ENCODE measurements at regions not wholly inside any gene's neighbourhood (a gene's known extent, or its start where the extent isn't known, plus 50 kb on each side); places are given as distances from the start of the nearest gene placed in this dataset.
"Not testable (repeated sequence)": the region's sequence is repeated elsewhere in the genome, so short reads cannot be mapped to it uniquely, and the experiment has no call there.

DNA sequence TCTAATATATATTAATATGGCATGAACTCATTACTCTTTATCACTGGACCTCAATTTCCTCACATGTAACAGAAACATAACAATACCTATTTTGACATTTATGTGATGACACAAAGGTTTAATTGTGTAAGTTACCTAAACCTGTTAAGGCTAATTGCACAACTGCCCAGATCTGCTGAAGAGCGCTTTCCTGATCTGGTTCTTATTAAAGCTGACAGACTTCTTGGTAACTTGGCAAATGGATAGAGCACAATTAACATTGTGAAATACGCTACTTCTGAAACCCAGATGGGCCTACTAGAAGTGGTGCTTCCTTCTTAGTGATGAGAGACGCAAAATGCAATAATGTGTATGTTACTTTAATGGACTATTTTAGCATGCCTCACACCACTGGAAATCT lies 1767.2 kb upstream of the RAG2 start:
- no peak for FAIRE-seq

DNA sequence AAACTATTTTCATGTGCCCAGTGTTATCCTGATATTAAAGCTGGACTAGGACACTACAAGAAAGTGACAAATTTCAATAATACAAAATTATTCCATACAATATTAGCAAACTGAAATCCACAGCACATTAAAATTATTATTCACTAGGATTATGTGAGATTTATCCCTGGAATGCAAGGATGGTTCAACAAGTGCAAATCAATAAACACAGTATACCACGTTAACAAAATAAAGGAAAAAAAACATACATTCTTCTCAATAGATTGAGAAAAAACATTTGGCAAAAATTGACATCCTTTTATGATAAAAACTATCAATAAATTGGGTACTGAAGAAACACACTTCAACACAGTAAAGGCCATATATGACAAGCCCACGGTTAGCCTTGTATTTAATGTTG lies 1758.2 kb upstream of the RAG2 start:
- no peak for FAIRE-seq

DNA sequence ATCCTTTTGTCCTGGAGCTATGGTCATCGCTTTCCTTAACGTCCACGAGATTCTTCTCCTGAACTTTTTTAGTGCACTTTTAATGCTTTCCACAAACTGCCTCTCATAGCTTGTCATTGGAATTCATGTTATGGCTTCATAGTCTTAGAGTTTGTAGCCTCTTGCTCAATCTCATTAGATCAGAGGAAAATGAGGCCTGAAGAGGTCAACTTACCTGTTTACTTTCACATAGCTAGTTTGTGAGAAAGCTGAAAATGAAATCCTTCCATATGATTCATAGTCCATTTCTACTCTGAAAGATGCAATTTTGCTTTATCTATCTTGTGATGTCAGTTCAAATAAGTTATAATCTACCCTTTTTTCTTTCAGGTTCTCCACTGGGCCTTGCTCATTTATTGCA lies 1747.2 kb upstream of the RAG2 start:
- FAIRE-seq: no peak

DNA sequence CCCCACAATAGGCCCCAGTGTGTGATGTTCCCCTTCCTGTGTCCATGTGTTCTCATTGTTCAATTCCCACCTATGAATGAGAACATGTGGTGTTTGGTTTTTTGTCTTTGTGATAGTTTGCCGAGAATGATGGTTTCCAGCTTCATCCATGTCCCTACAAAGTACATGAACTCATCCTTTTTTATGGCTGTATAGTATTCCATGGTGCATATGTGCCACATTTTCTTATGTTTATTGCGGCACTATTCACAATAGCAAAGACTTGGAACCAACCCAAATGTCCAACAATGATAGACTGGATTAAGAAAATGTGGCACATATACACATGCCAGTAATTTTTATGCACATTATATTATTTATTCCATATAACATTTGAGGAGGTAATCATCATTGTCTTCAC lies 1743.6 kb upstream of the RAG2 start:
- not testable (repeated sequence) for FAIRE-seq

DNA sequence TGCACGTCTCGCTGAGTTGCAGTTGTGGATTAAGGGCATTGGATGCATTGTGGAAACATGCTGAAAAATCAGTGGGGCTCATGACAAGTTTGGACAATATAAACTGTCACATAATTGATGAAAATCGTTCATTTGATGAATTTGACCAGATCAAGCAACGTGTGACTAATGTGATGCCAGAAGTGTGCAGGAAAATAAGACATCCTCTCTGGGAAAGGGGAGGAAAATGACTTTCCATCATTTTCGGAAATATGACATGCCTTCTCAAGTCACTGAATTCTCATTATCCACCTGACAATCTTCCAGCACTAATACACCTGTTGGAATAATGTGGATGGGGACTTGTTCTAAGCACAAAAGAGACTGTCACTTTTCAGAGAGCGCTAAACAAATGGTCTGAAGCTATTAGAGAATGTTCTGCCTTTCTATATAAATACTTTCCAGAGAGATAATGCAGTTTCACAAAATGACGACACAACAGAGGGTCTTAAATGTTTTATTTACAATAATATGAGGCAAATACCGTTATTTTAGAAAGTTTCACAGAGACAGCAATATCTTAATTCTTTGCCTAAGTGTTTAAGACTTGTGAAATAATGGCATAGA lies 1741.9 kb upstream of the RAG2 start:
- FAIRE-seq: no peak

DNA sequence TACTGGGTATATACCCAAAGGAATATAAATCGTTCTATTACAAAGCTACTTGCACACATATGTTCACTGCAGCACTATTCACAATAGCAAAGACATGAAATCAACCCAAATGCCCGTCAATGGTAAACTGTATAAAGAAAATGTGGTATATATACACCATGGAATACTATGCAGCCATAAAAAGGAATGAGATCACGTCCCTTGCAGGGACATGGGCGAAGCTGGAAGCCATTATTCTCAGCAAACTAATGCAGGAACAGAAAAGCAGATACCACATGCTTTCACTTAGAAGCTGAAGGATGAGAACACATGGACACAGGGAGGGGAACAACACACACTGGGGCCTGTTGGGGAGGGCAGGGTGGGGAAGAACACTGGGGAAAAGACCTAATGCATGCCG lies 1740.0 kb upstream of the RAG2 start:
- not testable (repeated sequence) for FAIRE-seq

DNA sequence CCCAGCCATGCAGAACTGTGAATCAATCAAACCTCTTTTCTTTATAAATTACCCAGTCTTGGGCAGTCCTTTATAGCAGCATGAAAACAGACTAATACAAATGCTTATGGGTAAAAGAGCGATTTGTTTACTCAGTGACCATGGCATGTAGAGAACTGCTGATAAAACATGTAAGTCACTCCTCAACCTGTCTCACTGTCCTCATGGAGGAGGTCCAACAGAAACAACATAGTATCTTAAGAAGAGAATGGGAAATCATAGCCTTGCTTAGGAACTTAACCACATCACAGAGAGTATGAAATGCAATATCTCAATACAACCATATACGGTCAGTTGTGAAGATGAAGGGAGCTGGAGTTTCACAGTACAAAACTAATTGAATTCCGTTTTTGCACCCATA lies 1734.0 kb upstream of the RAG2 start:
- FAIRE-seq: no peak

DNA sequence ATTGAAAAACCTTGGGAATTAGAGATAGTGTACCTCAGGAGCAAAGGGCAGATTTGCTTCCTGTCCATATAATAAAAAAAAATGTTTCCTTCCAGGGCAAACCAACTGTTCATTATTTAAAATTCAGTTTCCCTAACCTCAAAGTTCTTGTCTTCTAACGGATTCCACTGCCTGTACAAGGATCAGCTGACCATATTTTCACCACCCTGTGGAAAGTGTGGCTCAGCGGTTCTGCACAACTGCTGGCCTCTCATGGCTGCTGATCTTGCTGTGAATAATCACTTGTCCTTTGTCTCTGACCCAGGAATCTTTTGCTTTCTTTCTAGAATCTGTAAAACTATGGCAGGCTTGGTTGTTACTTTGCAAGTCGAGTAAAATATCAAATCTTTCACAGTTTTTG lies 1732.5 kb upstream of the RAG2 start:
- FAIRE-seq: no peak

DNA sequence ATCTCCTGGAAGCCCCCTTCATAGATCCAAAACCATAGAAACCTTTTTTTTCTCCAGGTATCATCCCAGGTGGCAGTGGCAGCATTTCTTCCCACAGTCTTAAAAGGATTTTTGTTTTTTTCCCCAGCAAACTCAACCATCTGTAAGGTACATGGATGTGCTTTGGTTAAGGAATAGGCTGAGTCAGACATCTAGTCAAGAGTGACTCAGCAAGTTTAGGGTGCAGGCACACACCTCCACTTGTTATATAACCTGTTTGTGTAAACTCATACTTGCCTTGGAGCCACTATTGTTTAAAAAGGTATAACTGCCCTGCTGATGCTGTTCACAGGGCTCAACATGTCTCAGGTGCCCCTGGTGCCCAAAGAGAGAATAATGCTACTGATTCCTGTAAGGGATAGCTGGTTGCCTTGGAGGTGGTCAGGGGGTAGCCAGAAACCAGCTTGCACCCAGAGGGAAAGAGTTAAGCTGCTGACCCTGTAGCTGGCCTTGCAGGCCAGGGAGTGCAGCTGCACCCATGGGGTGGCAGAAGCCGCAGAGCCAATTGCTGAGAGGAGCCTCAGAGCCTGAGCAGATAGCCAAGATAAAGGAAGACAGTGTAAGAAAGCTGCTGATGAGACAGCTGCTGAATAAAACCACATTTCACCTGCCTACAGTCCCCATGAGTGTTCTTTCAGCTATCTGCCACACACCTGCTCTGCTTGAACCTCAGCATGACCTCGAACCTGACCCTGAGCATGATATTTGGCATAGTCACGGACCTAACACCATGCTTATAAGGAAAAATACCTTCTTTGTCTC lies 1726.1 kb upstream of the RAG2 start:
- no peak for FAIRE-seq

DNA sequence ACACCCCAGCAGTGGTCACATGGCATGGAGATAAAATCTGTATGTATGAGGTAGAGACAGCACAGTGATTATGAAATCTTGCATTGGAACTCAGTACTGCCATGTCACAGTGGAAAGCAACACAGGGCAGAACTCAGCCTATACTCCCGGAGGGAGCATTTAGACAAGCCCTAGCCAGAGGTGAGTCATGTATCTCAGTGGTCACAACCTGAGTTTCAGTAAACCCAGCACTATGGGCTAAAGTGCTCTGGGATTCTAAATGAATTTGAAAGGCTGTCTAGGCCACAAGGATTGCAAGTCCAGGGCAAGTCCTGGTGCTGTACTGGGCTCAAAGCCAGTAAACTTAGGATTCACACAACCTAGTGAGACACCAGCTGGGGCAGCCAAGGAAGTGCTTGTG lies 1717.1 kb upstream of the RAG2 start:
- no peak for FAIRE-seq

DNA sequence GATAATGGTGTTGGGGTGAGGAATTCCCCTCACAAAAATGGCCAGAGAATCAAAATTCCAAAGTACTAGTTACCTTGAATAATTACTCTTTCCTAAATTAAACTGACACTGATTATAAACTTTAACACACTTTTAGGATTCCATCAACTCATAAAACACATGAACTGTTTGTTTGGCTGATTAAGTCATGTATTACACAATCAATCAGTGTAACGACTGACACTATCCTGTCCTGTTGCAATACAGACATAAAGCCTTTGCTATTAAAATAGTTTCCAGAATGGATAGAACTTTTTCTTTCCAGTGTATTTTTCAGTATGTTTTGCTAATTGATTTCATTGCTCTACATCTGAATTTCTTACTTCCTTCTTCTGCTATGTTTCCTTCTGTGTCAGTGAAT lies 1709.4 kb upstream of the RAG2 start:
- FAIRE-seq: no peak

DNA sequence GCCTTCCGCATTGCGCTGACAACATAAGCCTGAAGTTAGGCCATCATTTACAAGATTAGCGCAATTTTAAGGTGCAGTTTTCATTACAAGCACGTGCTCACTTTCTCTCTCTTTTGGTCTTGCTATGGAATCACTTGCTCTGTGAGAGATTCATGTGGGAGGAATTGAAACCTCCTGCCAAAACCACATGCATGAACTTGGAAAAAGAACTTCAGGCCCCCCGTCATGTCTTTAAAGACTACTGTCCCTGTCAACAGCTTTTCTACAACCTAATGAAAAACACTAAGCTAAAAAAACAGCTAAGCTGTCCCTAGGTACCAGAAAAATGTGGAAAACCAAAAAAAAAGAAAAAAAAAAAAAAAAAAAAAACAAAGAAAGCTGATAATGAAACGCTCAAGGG lies 1707.6 kb upstream of the RAG2 start:
- FAIRE-seq: no peak

DNA sequence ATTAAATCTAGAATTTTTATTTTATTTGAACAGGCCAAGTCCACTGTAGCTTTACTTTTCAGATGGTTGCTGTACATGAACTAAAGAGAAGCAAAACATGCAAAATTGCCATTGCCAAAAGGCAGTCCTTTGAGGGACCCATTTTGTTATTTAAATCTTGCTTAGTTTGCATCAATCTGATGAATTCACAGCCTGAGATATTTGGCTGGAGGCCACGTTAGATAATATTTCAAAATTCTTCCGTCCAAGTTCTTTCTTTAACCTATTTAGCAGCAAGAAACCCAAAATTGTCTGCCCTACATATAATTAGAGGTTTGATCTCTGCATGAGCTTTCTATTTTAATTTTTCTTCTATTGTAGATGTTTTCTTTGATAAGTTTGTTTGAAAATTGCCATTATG lies 1706.9 kb upstream of the RAG2 start:
- FAIRE-seq: no peak

DNA sequence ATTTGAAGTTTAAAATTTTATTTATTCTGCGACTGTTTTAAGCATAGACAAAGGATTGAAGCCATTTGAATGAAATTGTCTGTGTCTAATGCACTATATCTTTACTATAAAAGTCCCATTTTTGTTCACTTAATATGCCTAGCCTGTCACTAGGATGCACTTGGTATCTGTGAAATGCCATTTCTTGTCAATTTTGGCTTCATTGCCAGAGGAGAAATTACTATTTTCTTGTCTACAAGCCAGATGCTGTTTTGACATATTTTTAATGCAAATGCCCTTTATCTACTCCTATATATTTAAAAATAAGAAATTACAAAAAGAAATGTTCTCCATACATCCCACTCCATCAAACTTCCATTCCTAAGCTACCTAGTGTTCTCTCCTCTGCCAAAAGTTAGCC lies 1704.5 kb upstream of the RAG2 start:
- FAIRE-seq: no peak

DNA sequence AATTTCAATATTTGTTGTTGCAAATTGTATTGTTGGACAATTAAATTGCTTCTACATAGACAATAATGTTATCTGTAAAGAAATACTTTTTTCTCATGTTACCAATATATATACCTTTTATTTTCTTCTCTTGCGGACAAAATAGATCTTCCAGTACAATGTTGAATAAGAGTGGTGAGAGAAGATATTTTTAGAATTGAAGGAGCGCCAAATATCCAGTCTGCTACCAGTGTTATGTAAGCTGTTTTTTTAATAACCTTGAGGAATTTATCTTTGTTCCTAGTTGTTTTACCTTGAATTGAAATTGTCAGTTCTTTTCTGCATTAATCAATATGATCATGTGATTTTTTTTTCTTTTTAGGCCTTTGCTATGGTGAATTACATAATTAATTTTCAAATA lies 1702.5 kb upstream of the RAG2 start:
- FAIRE-seq: no peak

DNA sequence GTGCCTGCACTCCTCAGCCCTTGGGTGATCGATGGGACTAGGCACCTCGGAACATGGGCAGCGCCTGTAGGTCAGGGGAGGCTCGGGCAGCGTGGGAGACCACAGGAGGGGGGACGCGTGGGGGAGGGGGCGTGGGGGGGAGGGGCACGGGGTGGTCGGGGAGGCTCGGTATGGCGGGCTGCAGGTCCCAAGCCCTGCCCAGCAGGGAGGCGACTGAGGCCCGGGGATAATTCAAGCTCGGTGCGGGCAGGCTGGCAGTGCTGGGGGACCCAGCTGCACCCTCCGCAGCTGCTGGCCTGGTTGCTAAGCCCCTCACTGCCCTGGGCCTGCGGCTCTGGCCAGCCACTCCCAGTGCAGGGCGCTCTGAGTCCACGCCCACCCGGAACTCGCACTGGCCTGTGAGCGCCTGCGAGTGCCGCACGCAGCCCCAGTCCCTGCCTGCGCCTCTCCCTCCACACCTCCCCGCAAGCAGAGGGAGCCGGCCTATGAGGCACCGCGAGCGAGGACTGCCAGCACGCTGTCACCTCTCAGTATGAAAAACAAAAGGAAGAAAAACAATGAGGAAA lies 1698.3 kb upstream of the RAG2 start:
- FAIRE-seq: no peak

DNA sequence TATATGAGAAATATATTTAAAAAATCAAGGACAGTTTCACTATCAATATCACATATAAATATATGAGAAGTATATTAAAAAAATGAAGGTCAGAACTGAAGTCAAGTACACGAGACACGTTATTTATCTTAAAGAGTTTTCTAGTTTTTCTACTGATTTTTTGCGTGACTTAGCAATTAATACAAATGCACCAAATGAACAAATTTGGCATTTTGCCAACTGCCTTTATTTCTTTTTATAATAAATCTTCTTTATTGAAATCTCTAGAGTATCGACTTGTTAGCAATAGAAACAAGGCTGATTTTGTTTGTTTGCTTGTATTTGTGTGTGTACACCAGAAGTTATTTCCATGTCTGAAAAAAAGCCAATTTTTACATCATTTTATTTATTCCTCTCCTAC lies 1684.7 kb upstream of the RAG2 start:
- FAIRE-seq: no peak

DNA sequence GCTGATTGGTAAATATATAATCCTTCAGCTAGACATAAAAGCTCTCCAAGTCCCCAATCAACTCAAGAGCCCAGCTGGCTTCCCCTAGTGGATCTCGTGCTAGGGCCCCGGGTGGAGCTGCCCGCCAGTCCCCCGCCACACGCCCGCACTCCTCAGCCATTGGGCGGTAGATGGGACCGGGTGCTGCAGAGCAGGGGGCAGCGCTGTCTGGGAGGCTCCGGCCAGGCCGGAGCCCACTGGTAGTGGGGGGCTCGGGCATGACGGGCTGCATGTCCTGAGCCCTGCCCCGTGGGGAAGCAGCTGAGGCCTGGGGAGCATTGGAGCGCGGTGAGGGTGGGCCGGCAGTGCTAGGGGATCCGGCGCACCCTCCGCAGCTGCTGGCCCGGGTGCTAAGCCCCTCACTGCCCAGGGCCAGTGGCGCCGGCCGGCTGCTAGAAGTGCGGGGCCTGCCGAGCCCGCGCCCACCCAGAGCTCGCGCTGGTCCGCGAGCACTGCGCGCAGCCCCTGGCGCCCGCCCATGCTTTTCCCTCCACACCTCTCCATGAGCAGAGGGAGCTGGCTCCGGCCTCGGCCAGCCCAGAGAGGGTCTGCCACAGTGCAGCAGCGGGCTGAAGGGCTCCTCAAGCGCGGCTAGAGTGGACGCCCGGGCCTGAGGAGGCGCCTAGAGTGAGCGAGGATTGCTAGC lies 1680.6 kb upstream of the RAG2 start:
- FAIRE-seq: no peak

DNA sequence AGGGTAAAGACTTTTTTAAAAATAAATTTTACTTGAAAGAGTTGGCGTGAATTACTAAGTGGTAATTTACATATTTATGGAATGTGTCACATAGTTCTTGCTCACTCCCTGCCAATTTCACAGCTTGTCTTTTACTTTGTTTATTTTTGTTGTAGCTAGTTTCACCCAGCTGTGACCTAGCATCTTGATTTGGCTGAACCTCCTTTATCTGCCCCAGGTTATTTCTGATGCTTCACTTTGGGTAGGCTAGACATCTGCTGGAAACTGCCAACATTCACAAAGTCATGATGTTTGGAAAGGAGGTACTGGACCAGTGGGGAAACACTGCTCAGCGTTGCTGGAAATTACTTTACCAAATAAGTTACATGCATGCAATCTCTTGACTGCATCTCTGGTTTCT lies 1676.0 kb upstream of the RAG2 start:
- FAIRE-seq: no peak

DNA sequence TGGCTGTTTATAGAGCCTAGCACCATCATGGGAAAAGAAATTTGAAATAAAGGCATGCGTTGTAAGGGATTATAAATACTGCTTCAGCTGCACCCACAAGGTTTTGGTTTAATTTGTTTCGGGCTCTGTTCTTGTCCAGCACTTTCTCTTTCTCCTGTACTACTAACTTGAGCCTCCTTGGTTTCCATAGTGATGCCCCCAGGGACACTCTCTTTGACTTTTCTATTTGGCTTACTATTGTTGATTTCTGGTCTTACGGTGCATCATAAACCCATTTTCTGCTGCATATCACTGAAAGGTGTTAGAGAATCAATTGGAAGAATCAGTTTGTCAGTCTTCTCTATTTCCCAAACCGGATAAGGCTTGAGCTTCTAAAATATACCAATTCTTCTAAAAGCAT lies 1674.3 kb upstream of the RAG2 start:
- no peak for FAIRE-seq

DNA sequence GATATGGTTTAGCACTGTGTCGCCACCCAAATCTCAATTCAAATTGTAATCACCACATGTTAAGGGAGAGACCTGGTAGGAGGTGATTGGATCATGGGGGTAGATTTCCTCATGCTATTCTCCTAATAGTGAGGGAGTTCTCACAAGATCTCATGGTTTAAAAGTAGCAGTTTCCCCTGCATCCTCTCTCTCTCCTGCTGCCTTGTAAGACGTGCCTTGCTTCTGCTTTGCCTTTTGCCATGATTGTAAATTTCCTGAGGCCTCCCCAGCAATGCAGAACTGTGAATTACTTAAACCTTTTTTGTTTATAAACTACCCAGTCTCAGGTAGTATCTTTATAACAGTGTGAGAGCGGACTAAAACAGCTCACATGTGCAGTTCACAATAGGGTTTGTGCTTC lies 1668.7 kb upstream of the RAG2 start:
- FAIRE-seq: no peak

DNA sequence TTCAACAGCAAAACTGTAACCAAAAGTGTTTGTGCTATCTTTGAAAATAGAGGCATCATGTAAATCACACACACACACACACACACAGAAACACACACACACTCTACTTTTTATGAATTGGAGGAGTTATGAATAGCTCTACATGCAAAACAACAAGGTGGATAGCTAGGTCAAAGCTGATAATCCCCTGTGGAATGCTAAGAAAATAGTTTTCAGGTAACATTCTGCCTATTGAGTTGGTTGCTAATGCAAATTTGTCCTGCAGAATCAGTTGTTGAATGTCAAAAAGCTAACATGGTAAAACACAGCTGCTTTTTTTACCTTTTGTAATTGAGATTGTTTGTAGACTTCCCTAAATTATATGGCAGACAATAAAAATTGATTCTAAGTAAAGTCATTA lies 1658.4 kb upstream of the RAG2 start:
- no peak for FAIRE-seq

DNA sequence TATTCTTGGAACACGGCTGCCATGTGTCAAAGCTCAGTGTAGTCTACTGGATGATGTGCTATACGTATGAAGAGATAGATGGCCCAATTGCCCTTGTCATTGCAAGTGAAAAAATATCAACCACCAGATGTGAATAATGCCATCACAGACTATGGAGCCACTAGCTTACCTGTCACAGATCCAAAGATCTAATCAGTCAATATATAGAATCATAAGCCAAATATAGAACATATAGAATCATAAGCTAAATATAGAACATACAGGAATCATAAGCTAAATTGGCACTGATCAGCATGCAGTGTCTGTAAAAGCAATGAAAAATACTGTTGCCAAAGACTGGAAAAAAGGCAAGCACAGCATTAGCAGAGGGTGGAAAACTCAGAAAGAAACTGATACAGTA lies 1656.9 kb upstream of the RAG2 start:
- FAIRE-seq: no peak

DNA sequence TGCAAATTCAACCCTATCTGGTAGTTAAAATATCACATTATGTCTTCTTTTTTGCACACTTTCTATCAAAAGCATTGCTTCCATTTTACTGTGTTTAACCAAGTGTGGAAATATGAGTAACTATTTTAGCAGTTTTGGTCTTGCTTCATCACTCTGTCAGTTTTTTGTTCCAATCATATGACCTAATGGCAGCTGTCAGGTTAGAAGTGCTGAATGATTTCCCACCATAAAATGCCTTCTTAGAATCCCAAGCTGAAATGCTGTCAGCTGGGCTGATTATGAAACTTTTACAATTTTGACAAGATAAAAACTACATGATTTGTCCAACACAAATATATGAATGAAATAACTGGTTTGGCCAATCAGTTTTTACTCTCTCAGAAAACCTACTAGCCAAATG lies 1654.6 kb upstream of the RAG2 start:
- no peak for FAIRE-seq
